Effector memory CD8-positive, alpha-beta T cell (primary cell): ENCODE measurements at regions not wholly inside any gene's neighbourhood (a gene's known extent, or its start where the extent isn't known, plus 50 kb on each side); places are given as distances from the start of the nearest gene placed in this dataset.

Experiments used
- ATAC-seq: fragments of 150-1000 bp; cut with Tn5 transposase; replicated peaks from 2 replicates; pipeline ENCODE4 v1.10.0; 2021; ENCODE audit warnings: mild to moderate bottlenecking, moderate library complexity
- DNase-seq, 3 experiments: peaks; one replicate each; pipeline ENCODE4 v3.0.0; 2021
- H3K27ac Mint-ChIP-seq, 2 donors: one replicate each; pipeline ENCODE4 v1.8.0; 2022; ENCODE audit warnings: mild to moderate bottlenecking in 2 of 2, mixed read lengths in 2 of 2, moderate library complexity in 2 of 2
- H3K27me3 Mint-ChIP-seq, 2 donors: one replicate each; pipeline ENCODE4 v1.8.0; 2022; ENCODE audit warnings: mixed read lengths in 2 of 2
- H3K36me3 Mint-ChIP-seq: one replicate; pipeline ENCODE4 v1.8.0; 2022; ENCODE audit warnings: mild to moderate bottlenecking, moderate library complexity, mixed read lengths; ENCODE audit not compliant: insufficient read depth
- H3K4me1 Mint-ChIP-seq, 2 donors: one replicate each; pipeline ENCODE4 v1.8.0; 2022; ENCODE audit warnings: low read depth in 2 of 2, mixed read lengths in 2 of 2
- H3K4me3 Mint-ChIP-seq, 2 donors: one replicate each; pipeline ENCODE4 v1.8.0; 2022; ENCODE audit warnings: mild to moderate bottlenecking in 2 of 2, mixed read lengths in 2 of 2, moderate library complexity in 2 of 2
- H3K9me3 Mint-ChIP-seq, 2 donors: one replicate each; pipeline ENCODE4 v1.8.0; 2022; ENCODE audit warnings: mixed read lengths in 2 of 2

DNA sequence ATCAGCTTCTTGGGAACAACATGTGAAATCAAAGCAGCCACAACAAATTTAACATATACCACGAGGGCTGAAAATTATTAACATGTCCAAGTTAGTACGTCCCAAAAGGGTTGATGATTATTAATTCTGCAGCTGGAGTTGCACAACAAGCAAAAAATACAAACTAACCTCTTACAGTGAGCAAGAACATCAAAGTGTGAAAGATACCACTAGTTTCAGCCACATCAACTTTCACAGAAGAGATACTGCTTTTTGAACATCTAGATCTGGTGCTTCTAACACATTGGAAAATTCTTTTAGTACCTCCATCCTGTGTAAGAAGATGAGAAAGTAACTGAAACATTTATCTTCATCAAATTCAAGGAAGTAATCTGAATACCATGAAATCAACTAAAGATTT, 334.1 kb downstream of the PCDH7 start:
- ATAC-seq (no peak), DNase-seq (no peak)
- Mint-ChIP-seq H3K36me3 (no peaks in the 10 kb centered on the region), H3K27ac (no peak overlapping the region), H3K4me3 (no peak overlapping the region), H3K27me3 (no peaks in the 10 kb centered on the region), H3K4me1 (no peaks in the 10 kb centered on the region), H3K9me3 (peaks cover 0 to 6% of the 10 kb centered on the region in 2 donors)

DNA sequence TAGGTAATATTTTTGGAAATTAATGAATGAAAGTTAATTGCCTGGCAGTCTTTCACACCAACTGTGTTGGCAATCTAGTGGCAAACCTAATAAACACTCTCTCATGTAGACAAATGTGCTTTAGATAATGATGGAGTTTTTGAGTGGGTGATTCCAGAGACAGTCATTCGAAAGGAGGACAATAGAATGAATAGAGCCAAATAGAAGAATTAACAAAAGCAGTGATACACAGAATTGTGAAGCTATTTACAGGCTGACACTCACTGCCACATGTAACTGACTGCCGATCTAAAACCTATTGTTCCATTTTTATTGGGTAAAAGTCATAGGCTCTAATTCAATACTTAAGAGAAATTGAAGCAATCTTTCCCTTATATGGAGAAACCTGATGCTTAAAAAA, 338.5 kb downstream of the PCDH7 start:
- Mint-ChIP-seq H3K4me1 (no peaks in the 10 kb centered on the region), H3K36me3 (no peaks in the 10 kb centered on the region), H3K27me3 (no peaks in the 10 kb centered on the region), H3K27ac (no peak overlapping the region), H3K9me3 (peaks cover 0 to 3% of the 10 kb centered on the region in 2 donors), H3K4me3 (no peak overlapping the region)
- no peak for DNase-seq
- no peak for ATAC-seq

DNA sequence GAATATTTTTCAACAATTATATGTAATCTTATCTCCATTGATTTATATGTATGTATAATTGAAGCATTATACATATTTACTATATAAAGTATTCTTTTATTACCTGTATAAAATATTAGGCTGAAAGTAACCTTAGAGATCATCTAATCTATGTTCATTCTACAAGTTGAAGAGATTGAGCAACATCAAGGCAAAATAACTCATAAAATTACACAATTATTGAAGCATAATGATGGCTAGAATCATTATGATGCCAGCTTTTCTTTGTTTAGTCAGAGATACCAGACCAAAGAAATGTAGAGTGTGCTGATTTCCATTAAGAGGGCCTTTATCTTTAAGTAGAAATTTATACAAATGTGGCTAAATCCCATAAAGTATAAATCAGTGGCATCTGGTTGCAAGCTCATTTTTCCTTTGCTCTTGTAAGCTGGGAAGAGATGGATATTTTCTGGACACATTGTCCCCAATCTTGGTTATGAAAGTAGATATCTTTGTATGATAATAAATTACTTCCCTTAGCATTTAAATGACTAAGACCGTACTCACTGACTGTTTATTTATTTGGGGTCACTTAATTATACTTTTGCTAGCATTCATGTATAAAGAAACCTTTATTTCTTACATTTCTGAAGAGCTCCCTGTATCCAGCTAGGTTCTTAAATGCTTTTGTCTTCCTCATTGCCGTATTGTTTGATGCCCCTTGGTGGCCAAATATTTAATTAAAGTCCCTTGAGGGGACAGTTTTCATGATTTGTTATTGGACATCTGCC, 339.8 kb downstream of the PCDH7 start:
- ATAC-seq (no peak), DNase-seq (no peak)
- Mint-ChIP-seq H3K27ac (no peak overlapping the region), H3K9me3 (peaks cover 0 to 5% of the 10 kb centered on the region in 2 donors), H3K4me1 (no peaks in the 10 kb centered on the region), H3K36me3 (no peaks in the 10 kb centered on the region), H3K4me3 (no peak overlapping the region), H3K27me3 (no peaks in the 10 kb centered on the region)

DNA sequence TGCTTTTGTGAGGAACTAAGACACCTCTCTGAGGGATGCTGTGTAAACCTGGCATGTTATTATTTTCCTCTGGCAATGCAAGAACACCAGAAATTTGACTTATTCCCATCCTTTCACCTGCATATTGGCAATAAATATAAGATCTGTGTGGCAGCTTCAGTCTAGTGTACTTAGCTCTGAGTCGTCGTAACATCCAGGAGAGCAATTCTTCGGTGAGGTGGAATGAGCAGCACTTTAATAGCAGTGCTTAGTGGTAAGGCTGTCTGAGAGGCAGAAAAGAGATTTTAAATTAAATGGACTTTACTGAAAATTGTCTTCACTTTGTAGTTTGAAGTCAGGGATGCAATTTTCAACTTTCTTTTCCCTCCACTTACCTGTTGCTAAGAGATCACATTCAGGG, 344.9 kb downstream of the PCDH7 start:
- no peak overlapping the region for H3K27ac Mint-ChIP-seq
- no peak overlapping the region for H3K4me3 Mint-ChIP-seq
- H3K4me1 Mint-ChIP-seq: no peaks in the 10 kb centered on the region
- ATAC-seq (no peak), DNase-seq (no peak)
- H3K9me3 Mint-ChIP-seq: peaks cover 0 to 8% of the 10 kb centered on the region in 2 donors
- H3K36me3 Mint-ChIP-seq: no peaks in the 10 kb centered on the region
- no peaks in the 10 kb centered on the region for H3K27me3 Mint-ChIP-seq

DNA sequence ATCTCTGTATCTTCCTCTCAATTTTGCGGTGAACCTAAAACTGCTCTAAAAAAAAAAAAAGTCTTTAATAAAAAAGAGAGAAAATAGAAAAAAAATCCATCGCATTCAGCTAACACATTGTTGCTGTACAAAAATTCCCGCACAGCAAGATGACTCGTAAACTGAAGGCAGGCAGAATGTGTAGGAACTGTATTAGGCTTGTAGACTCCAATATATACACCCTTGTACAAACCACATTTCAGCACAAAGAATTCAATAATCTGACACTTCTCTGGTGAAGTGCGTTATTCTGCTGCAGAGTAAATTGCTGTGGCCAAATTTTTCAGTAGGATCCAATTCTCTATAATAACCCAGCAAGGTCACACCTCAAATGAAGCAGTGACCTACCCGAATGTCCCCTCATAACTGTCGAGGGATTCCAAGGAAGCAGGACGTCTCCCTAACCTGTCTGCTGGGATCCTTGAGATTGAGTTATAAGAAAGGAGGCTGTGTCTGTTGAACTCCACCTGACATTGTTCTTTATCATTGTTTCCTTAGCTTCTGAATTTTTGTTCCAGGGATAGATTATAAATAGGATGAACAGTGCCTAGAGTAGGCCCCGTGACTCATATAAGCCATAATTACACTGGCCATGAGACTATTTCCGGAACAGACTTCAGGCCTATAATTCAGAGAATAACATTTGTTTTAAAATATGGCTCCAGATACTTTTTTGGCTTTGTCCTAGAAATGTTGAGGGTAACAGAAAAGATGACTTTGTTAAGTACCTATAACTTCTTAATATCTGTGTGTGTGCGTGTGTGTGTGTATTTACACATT, 348.3 kb downstream of the PCDH7 start:
- peaks cover 0 to 8% of the 10 kb centered on the region in 2 donors for H3K9me3 Mint-ChIP-seq
- no peaks in the 10 kb centered on the region for H3K27me3 Mint-ChIP-seq
- no peak overlapping the region for H3K27ac Mint-ChIP-seq
- no peaks in the 10 kb centered on the region for H3K4me1 Mint-ChIP-seq
- DNase-seq (no peak), ATAC-seq (no peak)
- no peaks in the 10 kb centered on the region for H3K36me3 Mint-ChIP-seq
- H3K4me3 Mint-ChIP-seq: no peak overlapping the region

DNA sequence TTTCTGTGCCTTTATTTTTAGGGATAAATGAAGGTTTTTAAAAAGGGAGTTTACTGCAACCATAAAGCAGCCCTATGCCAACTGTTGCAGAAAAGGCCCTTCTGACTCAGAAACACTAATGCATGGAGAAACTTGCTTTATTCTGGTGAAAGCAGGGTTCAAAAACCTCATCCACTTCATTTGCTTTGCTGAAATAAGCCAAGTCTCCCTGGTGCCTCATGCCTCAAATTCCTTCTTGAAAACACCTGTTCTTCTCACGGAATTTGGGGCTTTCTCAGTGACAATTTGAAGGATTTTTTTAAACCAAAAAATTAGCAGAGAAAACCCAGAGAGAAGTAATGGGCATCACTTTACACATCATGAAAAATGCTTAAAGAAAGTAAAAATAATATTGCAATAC, 349.0 kb downstream of the PCDH7 start:
- Mint-ChIP-seq H3K36me3 (no peaks in the 10 kb centered on the region), H3K27me3 (no peaks in the 10 kb centered on the region), H3K9me3 (peaks cover 0 to 8% of the 10 kb centered on the region in 2 donors), H3K4me1 (no peaks in the 10 kb centered on the region), H3K27ac (no peak overlapping the region), H3K4me3 (no peak overlapping the region)
- ATAC-seq: no peak
- DNase-seq: no peak

DNA sequence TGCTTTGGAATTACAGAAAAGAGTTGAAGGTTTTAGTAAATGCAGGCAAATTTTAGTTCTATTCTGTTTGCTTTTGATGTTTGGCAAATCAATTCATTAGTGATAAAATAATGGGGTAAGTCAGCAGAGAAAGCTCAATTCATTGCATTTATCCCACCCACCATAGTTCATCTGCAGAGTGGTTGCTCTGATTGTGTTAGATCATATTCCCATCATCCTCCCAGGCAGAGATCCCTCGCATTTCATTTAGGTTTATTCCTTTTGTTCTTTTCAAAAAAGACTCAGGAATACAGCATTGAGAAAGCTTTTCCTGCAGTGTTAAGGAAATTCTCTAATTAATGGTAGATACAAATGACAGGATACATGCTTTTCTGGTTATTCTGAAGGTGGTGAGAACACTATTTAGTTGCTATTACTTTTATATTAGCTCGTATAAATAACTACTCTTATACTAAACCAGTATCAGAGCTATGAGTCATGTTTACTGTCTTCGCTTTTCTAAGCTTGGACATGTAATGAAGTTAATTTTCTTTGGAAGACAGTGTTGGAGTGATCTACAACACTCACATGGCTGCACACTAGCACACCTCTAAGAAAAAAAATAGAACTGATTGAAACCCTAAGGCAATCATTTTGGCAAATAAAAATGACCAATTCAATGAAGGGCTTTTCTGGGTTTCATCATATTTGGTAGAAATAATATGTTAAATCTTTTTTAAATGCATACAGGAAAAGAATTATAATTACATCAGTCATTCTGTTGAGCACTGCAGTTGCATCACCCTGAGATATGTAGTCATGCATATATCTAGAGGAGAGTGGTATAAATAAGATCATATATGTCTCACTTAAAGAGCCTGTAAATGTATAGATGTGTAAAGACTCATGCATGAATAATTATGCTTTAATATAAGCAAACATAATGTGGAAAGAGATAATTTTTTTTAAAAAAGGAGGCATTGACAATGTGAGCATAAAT, 351.6 kb downstream of the PCDH7 start:
- DNase-seq: no peak
- no peak overlapping the region for H3K4me3 Mint-ChIP-seq
- H3K36me3 Mint-ChIP-seq: no peaks in the 10 kb centered on the region
- no peaks in the 10 kb centered on the region for H3K27me3 Mint-ChIP-seq
- H3K9me3 Mint-ChIP-seq: no peaks in the 10 kb centered on the region
- no peak for ATAC-seq
- no peaks in the 10 kb centered on the region for H3K4me1 Mint-ChIP-seq
- no peak overlapping the region for H3K27ac Mint-ChIP-seq

DNA sequence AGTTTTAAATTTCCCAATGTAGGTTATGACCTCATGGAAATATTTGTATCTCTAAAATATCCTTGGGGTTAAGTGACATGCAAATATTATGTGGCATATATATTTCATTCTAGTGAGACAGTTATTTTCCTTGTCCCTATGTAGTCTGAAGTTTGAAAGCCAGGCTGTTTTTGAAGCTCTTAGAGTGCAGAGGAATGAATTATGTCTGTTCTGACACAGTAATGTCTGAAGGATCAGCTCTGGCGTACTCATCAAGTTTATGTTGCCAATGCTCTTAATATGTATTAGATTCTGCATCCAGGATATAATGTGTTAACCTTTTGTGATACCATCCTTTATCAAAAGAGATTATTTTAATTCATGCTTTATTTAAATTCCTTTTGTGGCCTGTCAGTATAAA, 355.8 kb downstream of the PCDH7 start:
- H3K36me3 Mint-ChIP-seq: no peaks in the 10 kb centered on the region
- no peak overlapping the region for H3K4me3 Mint-ChIP-seq
- peaks cover 0 to 2% of the 10 kb centered on the region in 2 donors for H3K9me3 Mint-ChIP-seq
- no peaks in the 10 kb centered on the region for H3K27me3 Mint-ChIP-seq
- H3K4me1 Mint-ChIP-seq: no peaks in the 10 kb centered on the region
- ATAC-seq: no peak
- H3K27ac Mint-ChIP-seq: no peak overlapping the region
- no peak for DNase-seq

DNA sequence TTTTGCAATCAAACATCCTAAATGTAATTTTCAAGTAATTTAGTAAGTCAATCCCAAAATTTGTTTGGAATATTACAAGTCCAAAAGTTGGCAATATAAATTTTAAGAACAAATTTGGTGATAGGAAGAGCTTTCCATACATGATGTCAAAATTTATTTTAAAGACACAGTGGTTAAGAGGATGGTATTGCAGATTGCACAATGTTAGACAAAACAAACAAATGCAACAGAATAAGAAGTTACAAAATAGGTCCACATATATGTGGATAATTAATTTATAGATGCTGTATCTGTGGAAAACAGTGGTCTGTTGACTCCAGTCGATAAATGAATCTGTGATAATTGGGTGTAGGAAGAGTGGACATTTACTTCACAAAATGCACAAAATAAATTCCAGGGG, 358.5 kb downstream of the PCDH7 start:
- ATAC-seq (no peak), DNase-seq (no peak)
- Mint-ChIP-seq H3K4me3 (no peak overlapping the region), H3K9me3 (peaks cover 0 to 2% of the 10 kb centered on the region in 2 donors), H3K27ac (no peak overlapping the region), H3K27me3 (no peaks in the 10 kb centered on the region), H3K4me1 (no peaks in the 10 kb centered on the region), H3K36me3 (no peaks in the 10 kb centered on the region)

DNA sequence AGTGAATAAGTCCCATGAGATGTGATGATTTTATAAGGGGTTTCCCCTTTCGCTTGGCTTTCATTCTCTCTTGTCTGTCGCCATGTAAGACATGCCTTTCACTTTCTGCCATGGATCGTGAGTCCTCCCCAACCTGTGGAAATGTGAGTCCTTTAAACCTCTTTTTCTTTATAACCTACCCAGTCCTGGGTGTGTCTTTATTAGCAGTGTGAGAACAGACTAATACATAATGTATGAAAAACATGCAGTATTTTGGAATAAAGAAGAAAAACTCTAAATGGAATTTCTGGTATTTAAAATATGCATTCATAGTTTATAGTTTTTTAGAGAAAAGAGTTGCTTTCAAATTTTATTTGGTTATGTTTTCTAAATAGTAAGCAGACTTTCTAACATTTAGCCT, 360.7 kb downstream of the PCDH7 start:
- H3K9me3 Mint-ChIP-seq: peaks cover 6 to 12% of the 10 kb centered on the region in 2 donors
- H3K4me3 Mint-ChIP-seq: no peak overlapping the region
- no peak for DNase-seq
- no peaks in the 10 kb centered on the region for H3K4me1 Mint-ChIP-seq
- H3K36me3 Mint-ChIP-seq: no peaks in the 10 kb centered on the region
- ATAC-seq: no peak
- no peaks in the 10 kb centered on the region for H3K27me3 Mint-ChIP-seq
- H3K27ac Mint-ChIP-seq: no peak overlapping the region

DNA sequence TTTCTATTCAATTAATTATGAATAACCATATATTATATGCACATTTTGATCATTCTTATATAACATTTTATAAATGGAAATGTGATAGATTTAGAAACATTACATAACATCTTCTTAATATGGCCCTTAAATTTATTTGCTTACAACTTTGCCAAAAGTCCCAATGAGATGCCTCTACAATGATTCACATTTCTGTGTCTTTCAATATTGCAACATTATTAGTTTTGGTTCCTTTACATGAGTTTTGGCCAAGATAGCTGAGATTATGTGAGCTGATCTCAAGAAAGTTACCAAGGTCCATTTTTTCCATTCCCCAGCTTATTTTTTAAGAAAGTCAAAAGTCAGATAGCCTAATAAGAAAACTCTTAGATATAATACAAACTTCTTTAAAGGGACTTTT, 361.2 kb downstream of the PCDH7 start:
- Mint-ChIP-seq H3K36me3 (no peaks in the 10 kb centered on the region), H3K4me3 (no peak overlapping the region), H3K4me1 (no peaks in the 10 kb centered on the region), H3K27me3 (no peaks in the 10 kb centered on the region), H3K9me3 (peaks cover 6 to 12% of the 10 kb centered on the region in 2 donors), H3K27ac (no peak overlapping the region)
- no peak for ATAC-seq
- DNase-seq: no peak

DNA sequence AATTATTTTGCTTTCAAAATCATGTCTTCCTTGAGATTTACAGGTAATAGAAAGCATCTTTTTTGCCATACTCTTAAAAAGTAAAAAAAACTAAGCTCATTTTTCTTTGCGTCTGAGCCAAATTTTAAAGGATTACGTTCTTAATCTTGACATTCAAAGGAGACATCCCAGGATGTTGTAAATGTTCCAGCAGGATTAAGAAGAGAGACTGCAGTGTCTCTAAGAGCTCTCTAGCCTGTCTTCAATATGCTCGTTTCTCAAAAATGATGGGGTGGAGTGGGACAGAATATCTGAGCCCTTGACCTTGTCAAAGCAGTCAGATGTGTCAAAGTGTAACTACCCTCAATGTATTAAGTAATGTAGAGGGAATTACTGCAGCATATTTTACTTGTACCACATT, 363.3 kb downstream of the PCDH7 start:
- Mint-ChIP-seq H3K36me3 (no peaks in the 10 kb centered on the region), H3K4me1 (no peaks in the 10 kb centered on the region), H3K27ac (no peak overlapping the region), H3K4me3 (no peak overlapping the region), H3K27me3 (no peaks in the 10 kb centered on the region), H3K9me3 (peaks cover 8 to 12% of the 10 kb centered on the region in 2 donors)
- DNase-seq: no peak
- no peak for ATAC-seq

DNA sequence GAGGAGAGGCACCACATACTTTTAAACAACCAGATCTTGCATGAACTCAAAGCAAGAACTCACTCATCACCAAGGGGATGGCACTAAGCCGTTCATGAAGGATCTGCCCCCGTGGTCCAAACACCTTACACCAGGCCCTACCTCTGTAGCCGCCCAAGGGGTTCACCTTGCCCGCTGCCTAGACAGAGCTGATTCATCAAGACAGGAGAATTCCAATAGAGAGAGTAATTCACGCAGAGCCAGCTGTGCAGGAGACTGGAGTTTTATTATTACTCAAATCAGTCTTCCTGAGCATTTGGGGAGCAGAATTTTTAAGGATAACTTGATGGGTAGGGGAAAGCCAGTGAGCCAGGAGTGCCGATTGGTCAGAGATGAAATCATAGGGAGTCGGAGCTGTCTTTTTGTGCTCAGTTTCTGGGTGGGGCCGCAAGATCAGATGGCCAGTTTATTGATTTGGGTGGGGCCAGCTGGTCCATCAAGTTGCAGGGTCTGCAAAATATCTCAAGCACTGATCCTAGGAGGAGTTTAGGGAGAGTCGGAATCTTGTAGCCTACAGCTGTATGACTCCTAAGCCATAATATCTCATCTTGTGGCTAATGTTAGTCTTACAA, 364.7 kb downstream of the PCDH7 start:
- Mint-ChIP-seq H3K36me3 (no peaks in the 10 kb centered on the region), H3K27me3 (no peaks in the 10 kb centered on the region), H3K27ac (no peak overlapping the region), H3K9me3 (peaks cover 7 to 12% of the 10 kb centered on the region in 2 donors), H3K4me1 (no peaks in the 10 kb centered on the region), H3K4me3 (no peak overlapping the region)
- DNase-seq: no peak
- ATAC-seq: no peak
